Neural progenitor cell (in vitro differentiated cells): ENCODE measurements at regions not wholly inside any gene's neighbourhood (a gene's known extent, or its start where the extent isn't known, plus 50 kb on each side); places are given as distances from the start of the nearest gene placed in this dataset.

Experiments used
- DNase-seq: peaks from one replicate; pipeline ENCODE4 v3.0.0-alpha.2; 2016; ENCODE audit warnings: low spot score
- H2AFZ ChIP-seq: fragments of 200-600 bp; sonication (generic); replicated peaks from 2 replicates; pipeline ENCODE4 v1.6.1; 2016; ENCODE audit warnings: antibody characterized with exemption
- H3F3A ChIP-seq: fragments of 200-600 bp; sonication (generic); 2 replicates; pipeline ENCODE4 v1.6.1; 2016; ENCODE audit warnings: antibody characterized with exemption, low read depth
- H3K27ac ChIP-seq: fragments of 200-600 bp; sonication (generic); 2 replicates; pipeline ENCODE4 v1.5.1; 2016; ENCODE audit warnings: mild to moderate bottlenecking
- H3K27me3 ChIP-seq: fragments of 200-600 bp; sonication (generic); 2 replicates; pipeline ENCODE4 v1.6.1; 2016; ENCODE audit warnings: mild to moderate bottlenecking, moderate library complexity
- H3K36me3 ChIP-seq: fragments of 200-600 bp; sonication (generic); 2 replicates; pipeline ENCODE4 v1.5.1; 2016
- H3K4me1 ChIP-seq: fragments of 200-600 bp; sonication (generic); 2 replicates; pipeline ENCODE4 v1.6.1; 2016; ENCODE audit warnings: mixed run types
- H3K4me2 ChIP-seq: fragments of 200-600 bp; sonication (generic); 2 replicates; pipeline ENCODE4 v1.6.1; 2016
- H3K4me3 ChIP-seq: fragments of 200-600 bp; sonication (generic); 2 replicates; pipeline ENCODE4 v1.5.1; 2016
- H3K79me2 ChIP-seq: fragments of 200-600 bp; sonication (generic); 2 replicates; pipeline ENCODE4 v1.6.1; 2016; ENCODE audit warnings: low read depth
- H3K9ac ChIP-seq: fragments of 200-600 bp; sonication (generic); 2 replicates; pipeline ENCODE4 v1.6.1; 2016
- H3K9me3 ChIP-seq: fragments of 200-600 bp; sonication (generic); 2 replicates; pipeline ENCODE4 v1.5.1; 2016; ENCODE audit warnings: low read depth
- H4K20me1 ChIP-seq: fragments of 200-600 bp; sonication (generic); 2 replicates; pipeline ENCODE4 v1.6.1; 2016; ENCODE audit warnings: low read depth
- H3K27ac Mint-ChIP-seq: 3 replicates; pipeline ENCODE4 v1.8.0; 2021; ENCODE audit warnings: mixed read lengths
- H3K27me3 Mint-ChIP-seq: 2 replicates; pipeline ENCODE4 v1.8.0; 2022; ENCODE audit warnings: low read depth, mild to moderate bottlenecking, inconsistent platforms, moderate library complexity, mixed read lengths; ENCODE audit not compliant: insufficient read depth
- H3K36me3 Mint-ChIP-seq: 3 replicates; pipeline ENCODE4 v1.8.0; 2021; ENCODE audit warnings: mixed read lengths
- H3K4me1 Mint-ChIP-seq: 3 replicates; pipeline ENCODE4 v1.8.0; 2021; ENCODE audit warnings: mixed read lengths
- H3K4me3 Mint-ChIP-seq: 3 replicates; pipeline ENCODE4 v1.8.0; 2021; ENCODE audit warnings: mild to moderate bottlenecking, moderate library complexity, mixed read lengths
- H3K9me3 Mint-ChIP-seq: 3 replicates; pipeline ENCODE4 v1.8.0; 2020; ENCODE audit warnings: mixed read lengths
- EZH2 ChIP-seq: fragments of 200-600 bp; sonication (generic); IDR thresholded peaks from 2 replicates; pipeline ENCODE4 v1.6.1; 2017; ENCODE audit warnings: antibody characterized with exemption, mild to moderate bottlenecking, moderate library complexity
- EZH2phosphoT487 ChIP-seq: fragments of 200-600 bp; sonication (generic); IDR thresholded peaks from 2 replicates; pipeline ENCODE4 v1.6.1; 2017; ENCODE audit warnings: antibody characterized with exemption
- TF ChIP-seq, protein P1 (sequence below): fragments of 200-600 bp; sonication (generic); IDR thresholded peaks from 2 replicates; pipeline ENCODE4 v1.5.1; 2017; ENCODE audit warnings: antibody characterized with exemption, mild to moderate bottlenecking

DNA sequence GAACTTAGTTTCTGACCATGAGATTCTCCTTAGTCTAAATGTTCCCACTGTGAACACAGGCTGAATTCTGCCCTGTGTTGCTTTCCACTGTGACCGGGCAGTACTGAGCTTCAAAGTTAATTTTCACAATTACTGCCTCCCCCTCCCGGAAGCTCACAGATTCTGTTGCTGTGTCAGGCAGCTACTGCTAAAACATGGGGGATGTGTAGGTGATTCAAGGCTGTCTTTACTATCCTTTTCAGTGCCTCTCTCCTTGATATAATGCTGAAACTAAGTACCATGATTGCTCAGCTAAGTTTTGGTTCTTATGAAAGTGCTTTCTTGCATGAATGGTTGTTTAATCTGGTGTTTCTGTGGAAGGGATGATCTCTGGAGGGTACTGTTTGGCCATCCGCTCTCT is 428.3 kb upstream of the NOVA1 start:
- Histone ChIP-seq H4K20me1 (no peaks in the 10 kb centered on the region), H3K4me3 (no peak overlapping the region), H3K27me3 (no peaks in the 10 kb centered on the region), H3K9me3 (no peaks in the 10 kb centered on the region), H3K4me2 (no peak overlapping the region), H3K9ac (no peak overlapping the region), H3F3A (no peaks in the 10 kb centered on the region), H2AFZ (peak overlapping the region; percentile 28), H3K27ac (no peak overlapping the region), H3K36me3 (no peaks in the 10 kb centered on the region), H3K4me1 (no peaks in the 10 kb centered on the region), H3K79me2 (no peaks in the 10 kb centered on the region)
- Mint-ChIP-seq H3K36me3 (no peaks in the 10 kb centered on the region), H3K27ac (no peak overlapping the region), H3K9me3 (no peaks in the 10 kb centered on the region), H3K27me3 (no peaks in the 10 kb centered on the region), H3K4me1 (peaks cover 3% of the 10 kb centered on the region), H3K4me3 (no peak overlapping the region)
- TF ChIP-seq, protein P1, sequence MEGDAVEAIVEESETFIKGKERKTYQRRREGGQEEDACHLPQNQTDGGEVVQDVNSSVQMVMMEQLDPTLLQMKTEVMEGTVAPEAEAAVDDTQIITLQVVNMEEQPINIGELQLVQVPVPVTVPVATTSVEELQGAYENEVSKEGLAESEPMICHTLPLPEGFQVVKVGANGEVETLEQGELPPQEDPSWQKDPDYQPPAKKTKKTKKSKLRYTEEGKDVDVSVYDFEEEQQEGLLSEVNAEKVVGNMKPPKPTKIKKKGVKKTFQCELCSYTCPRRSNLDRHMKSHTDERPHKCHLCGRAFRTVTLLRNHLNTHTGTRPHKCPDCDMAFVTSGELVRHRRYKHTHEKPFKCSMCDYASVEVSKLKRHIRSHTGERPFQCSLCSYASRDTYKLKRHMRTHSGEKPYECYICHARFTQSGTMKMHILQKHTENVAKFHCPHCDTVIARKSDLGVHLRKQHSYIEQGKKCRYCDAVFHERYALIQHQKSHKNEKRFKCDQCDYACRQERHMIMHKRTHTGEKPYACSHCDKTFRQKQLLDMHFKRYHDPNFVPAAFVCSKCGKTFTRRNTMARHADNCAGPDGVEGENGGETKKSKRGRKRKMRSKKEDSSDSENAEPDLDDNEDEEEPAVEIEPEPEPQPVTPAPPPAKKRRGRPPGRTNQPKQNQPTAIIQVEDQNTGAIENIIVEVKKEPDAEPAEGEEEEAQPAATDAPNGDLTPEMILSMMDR: no peak
- TF ChIP-seq EZH2 (no peak), EZH2phosphoT487 (no peak)
- no peak for DNase-seq

DNA sequence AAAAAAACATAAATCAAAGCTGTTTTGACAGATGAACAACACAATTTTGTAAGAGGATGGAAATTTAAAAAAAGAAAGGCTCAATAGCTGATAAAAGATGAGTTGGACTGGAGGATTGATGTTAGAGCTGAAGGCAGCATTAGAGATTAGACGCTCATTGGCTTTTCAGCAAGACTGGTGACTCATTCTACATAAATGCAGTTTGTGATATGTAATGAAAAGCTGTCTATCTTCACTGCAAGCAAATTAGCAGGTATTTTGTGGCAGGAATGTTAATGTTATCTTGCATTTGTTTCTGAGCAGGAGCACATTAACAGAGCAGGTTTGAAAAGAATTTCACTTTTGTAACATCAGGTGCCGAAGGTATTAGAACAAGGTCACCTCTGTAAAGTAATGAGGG is 442.7 kb upstream of the NOVA1 start:
- no peaks in the 10 kb centered on the region for H3K36me3 Mint-ChIP-seq
- H3K4me1 Mint-ChIP-seq: peaks cover 4% of the 10 kb centered on the region
- Histone ChIP-seq H3K27me3 (no peaks in the 10 kb centered on the region), H2AFZ (no peak overlapping the region), H3F3A (no peaks in the 10 kb centered on the region), H3K4me2 (no peak overlapping the region), H3K4me1 (no peaks in the 10 kb centered on the region), H3K79me2 (no peaks in the 10 kb centered on the region), H3K27ac (no peak overlapping the region), H3K9me3 (no peaks in the 10 kb centered on the region), H3K9ac (no peak overlapping the region), H4K20me1 (no peaks in the 10 kb centered on the region), H3K4me3 (no peak overlapping the region), H3K36me3 (no peaks in the 10 kb centered on the region)
- TF ChIP-seq, protein P1: no peak
- no peak for TF ChIP-seq EZH2
- no peak for TF ChIP-seq EZH2phosphoT487
- no peaks in the 10 kb centered on the region for H3K9me3 Mint-ChIP-seq
- no peak for DNase-seq
- no peak overlapping the region for H3K27ac Mint-ChIP-seq
- H3K4me3 Mint-ChIP-seq: no peak overlapping the region
- H3K27me3 Mint-ChIP-seq: peaks cover 5% of the 10 kb centered on the region

DNA sequence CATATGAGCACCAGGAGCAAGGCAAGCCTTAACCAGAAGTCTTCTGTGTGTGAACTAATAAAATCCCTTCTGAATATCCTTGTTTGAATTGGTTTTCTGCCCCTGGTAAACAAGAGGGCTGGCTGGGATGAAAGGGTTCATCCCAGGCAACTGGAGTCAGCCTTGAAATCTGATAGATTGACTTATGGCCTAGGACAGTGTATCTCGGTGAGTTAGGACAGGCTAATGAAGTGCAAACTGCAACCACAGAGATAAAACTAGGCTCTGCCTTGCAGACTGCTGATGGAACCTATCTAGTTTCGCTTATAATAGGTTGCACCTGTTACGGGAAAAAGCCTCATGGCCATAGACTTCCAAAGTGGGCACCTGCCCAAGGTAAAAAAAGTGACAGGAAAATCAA is 451.9 kb upstream of the NOVA1 start:
- no peaks in the 10 kb centered on the region for H3K36me3 Mint-ChIP-seq
- H3K36me3 ChIP-seq: no peaks in the 10 kb centered on the region

More for the DNA sequence above, 451.9 kb upstream of the NOVA1 start:
- H3K4me1 Mint-ChIP-seq: no peaks in the 10 kb centered on the region
- no peak overlapping the region for H3K27ac Mint-ChIP-seq
- H3K9me3 ChIP-seq: no peaks in the 10 kb centered on the region
- H3K9me3 Mint-ChIP-seq: peaks cover 5% of the 10 kb centered on the region
- no peak overlapping the region for H3K27ac ChIP-seq
- H2AFZ ChIP-seq: no peak overlapping the region
- no peak overlapping the region for H3K4me3 Mint-ChIP-seq
- no peaks in the 10 kb centered on the region for H3F3A ChIP-seq
- H3K4me2 ChIP-seq: no peak overlapping the region
- no peaks in the 10 kb centered on the region for H4K20me1 ChIP-seq
- H3K4me1 ChIP-seq: no peaks in the 10 kb centered on the region
- H3K79me2 ChIP-seq: no peaks in the 10 kb centered on the region
- H3K4me3 ChIP-seq: no peak overlapping the region
- no peaks in the 10 kb centered on the region for H3K27me3 Mint-ChIP-seq
- H3K27me3 ChIP-seq: no peaks in the 10 kb centered on the region
- H3K9ac ChIP-seq: no peak overlapping the region
- no peak for TF ChIP-seq EZH2
- TF ChIP-seq, protein P1: no peak
- DNase-seq: no peak
